Upper lobe of right lung (tissue), 1 donor: ENCODE measurements at regions not wholly inside any gene's neighbourhood (a gene's known extent, or its start where the extent isn't known, plus 50 kb on each side); places are given as distances from the start of the nearest gene placed in this dataset.

Experiments
- ATAC-seq: fragments of 200-7000 bp; cut with Tn5 transposase; one replicate; pipeline ENCODE4 v1.9.1; 2020; ENCODE audit warnings: mild to moderate bottlenecking, moderate library complexity
- DNase-seq: peaks from one replicate; pipeline ENCODE4 v3.0.0-alpha.2; 2020
- H3K27ac ChIP-seq: fragments of 200-600 bp; one replicate; pipeline ENCODE4 v1.8.0; 2022
- H3K27me3 ChIP-seq: fragments of 200-600 bp; one replicate; pipeline ENCODE4 v1.8.0; 2022; ENCODE audit warnings: mild to moderate bottlenecking
- H3K36me3 ChIP-seq: fragments of 200-600 bp; one replicate; pipeline ENCODE4 v1.8.0; 2022
- H3K4me1 ChIP-seq: fragments of 200-600 bp; one replicate; pipeline ENCODE4 v1.8.0; 2022
- H3K4me3 ChIP-seq: fragments of 200-600 bp; one replicate; pipeline ENCODE4 v1.8.0; 2022; ENCODE audit warnings: mild to moderate bottlenecking
- H3K9me3 ChIP-seq: fragments of 200-600 bp; one replicate; pipeline ENCODE4 v1.8.0; 2022
- intact Hi-C: fragments of 100-400 bp; cut with DNase I; formaldehyde crosslinking; loops from one replicate; pipeline ENCODE4 v1.11.0; 2022
- TF ChIP-seq, protein P1 (sequence below): fragments of 200-600 bp; IDR thresholded peaks from one replicate; pipeline ENCODE4 v1.8.0; 2022; ENCODE audit warnings: antibody characterized with exemption
- donor health status: DM: no; HTN: yes; CAD: no; lungs with severe emphysema.

GRCh38 chrX:27057883-27058282 is 405.3 kb downstream of the PPP4R3C start:
- Histone ChIP-seq H3K27ac (no peak overlapping the region), H3K36me3 (no peaks in the 10 kb centered on the region), H3K9me3 (no peaks in the 10 kb centered on the region), H3K27me3 (no peaks in the 10 kb centered on the region), H3K4me3 (no peak overlapping the region), H3K4me1 (no peaks in the 10 kb centered on the region)
- DNase-seq (no peak), ATAC-seq (no peak)
- intact Hi-C loops: no loop called here
- TF ChIP-seq, protein P1, sequence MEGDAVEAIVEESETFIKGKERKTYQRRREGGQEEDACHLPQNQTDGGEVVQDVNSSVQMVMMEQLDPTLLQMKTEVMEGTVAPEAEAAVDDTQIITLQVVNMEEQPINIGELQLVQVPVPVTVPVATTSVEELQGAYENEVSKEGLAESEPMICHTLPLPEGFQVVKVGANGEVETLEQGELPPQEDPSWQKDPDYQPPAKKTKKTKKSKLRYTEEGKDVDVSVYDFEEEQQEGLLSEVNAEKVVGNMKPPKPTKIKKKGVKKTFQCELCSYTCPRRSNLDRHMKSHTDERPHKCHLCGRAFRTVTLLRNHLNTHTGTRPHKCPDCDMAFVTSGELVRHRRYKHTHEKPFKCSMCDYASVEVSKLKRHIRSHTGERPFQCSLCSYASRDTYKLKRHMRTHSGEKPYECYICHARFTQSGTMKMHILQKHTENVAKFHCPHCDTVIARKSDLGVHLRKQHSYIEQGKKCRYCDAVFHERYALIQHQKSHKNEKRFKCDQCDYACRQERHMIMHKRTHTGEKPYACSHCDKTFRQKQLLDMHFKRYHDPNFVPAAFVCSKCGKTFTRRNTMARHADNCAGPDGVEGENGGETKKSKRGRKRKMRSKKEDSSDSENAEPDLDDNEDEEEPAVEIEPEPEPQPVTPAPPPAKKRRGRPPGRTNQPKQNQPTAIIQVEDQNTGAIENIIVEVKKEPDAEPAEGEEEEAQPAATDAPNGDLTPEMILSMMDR: no peak

DNA sequence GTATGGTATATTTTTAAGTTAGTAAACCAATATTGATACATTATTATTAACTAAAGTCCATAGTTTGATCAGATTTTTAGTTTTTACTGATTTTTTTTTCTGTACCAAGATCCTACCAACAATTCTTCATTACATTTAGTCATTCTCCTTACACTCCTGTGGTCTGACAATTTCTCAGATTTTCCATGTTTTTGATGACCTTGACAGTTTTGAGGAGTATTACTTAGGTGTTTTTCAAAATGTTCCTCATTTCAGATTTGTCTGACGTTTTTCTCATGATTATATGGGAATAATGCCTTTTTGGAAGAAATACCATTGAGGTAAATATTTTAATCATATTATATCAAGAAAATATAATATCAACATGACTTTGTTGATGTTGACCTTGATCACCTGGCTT is 423.8 kb downstream of the PPP4R3C start:
- TF ChIP-seq, protein P1: no peak
- Histone ChIP-seq H3K4me3 (no peak overlapping the region), H3K36me3 (no peaks in the 10 kb centered on the region), H3K27me3 (no peaks in the 10 kb centered on the region), H3K9me3 (no peaks in the 10 kb centered on the region), H3K4me1 (no peaks in the 10 kb centered on the region), H3K27ac (no peak overlapping the region)
- intact Hi-C loops: no loop called here
- ATAC-seq (no peak), DNase-seq (no peak)

DNA sequence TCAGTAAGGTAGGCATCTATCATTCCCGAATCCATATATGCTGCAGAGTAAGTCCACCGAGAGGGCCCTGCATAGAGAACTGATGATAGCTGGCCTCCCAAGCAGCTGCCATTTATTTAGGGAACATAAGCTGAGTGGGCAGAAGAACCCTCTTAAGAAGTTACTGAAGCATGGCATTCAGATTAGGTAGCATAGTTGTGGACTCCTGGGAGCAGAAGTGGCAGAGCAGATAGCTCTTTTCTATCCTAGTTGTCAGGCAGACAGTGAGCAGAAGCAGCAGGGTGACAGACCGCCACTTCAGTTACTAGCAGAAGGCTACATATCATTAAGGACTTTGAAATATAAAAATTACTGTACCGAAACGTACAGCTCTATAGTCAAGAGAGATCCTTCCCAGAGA is 454.7 kb downstream of the PPP4R3C start:
- DNase-seq (no peak), ATAC-seq (no peak)
- H3K4me1 ChIP-seq: no peaks in the 10 kb centered on the region
- no peaks in the 10 kb centered on the region for H3K9me3 ChIP-seq
- intact Hi-C loops: no loop called here
- no peaks in the 10 kb centered on the region for H3K36me3 ChIP-seq
- H3K4me3 ChIP-seq: no peak overlapping the region
- H3K27me3 ChIP-seq: no peaks in the 10 kb centered on the region
- H3K27ac ChIP-seq: no peak overlapping the region
- TF ChIP-seq, protein P1: no peak

DNA sequence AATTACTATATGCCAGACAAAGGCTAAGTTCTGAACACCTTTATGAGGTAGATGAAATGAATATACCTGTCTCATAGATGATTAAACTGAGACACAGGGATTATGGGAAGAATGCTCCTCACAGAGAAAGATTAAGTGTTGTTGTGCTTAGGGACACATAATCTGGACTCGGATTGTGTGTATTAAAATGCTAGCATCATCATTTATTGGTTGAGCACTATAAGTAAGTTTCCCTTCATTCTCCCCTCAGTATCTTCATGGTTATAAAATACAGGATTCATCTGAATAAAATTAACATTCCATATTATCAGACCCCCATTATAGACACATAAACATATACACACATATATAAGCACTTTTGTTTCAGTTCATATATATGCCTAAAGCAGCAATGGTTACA is 463.5 kb downstream of the PPP4R3C start:
- H3K4me1 ChIP-seq: no peaks in the 10 kb centered on the region
- no peaks in the 10 kb centered on the region for H3K9me3 ChIP-seq
- H3K36me3 ChIP-seq: no peaks in the 10 kb centered on the region
- TF ChIP-seq, protein P1: no peak
- no peak overlapping the region for H3K4me3 ChIP-seq
- H3K27me3 ChIP-seq: no peaks in the 10 kb centered on the region
- intact Hi-C loops: no loop called here
- ATAC-seq (no peak), DNase-seq (no peak)
- H3K27ac ChIP-seq: no peak overlapping the region

DNA sequence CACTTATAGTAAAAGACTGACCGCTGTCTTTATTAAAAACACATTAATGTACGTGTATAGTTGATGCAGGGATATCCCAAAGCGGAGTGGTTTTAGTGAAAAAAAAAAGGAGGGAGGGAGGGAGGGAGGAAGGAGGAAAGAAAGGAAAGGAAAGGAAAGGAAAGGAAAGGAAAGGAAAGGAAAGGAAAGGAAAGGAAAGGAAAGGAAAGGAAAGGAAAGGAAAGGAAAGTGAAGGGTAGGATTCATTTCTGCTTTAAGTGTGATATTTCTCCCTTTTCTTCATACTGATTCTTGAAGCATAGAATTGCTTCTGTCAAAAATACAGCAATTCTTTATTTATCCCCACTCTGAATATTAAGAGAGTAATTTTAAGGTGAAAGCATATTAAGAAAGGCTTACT is 504.9 kb downstream of the PPP4R3C start:
- DNase-seq: no peak

DNA sequence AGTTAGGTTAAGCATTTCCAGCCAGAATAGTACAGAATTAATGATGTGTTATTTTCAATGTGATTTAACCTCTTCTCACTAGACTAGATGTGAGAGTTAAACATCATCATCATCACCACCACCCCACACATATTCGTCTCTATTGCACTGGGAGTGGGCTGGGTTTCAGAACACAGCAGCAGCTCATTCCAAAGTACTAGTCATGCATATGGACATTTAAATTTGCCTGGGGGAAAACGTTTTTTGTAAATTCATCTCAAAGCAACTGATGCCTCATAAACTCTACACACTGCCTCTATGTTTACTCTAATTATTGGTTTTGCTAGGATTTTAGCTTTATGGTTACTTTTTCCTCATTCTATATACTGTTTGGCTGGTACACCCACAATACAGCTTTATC is 509.1 kb downstream of the PPP4R3C start:
- DNase-seq (no peak), ATAC-seq (no peak)
- TF ChIP-seq, protein P1: no peak

More for the DNA sequence above, 504.9 kb downstream of the PPP4R3C start:
- H3K27me3 ChIP-seq: no peaks in the 10 kb centered on the region
- no peak overlapping the region for H3K27ac ChIP-seq
- no peaks in the 10 kb centered on the region for H3K4me1 ChIP-seq
- no peaks in the 10 kb centered on the region for H3K9me3 ChIP-seq
- intact Hi-C loops: no loop called here
- H3K4me3 ChIP-seq: no peak overlapping the region
- H3K36me3 ChIP-seq: no peaks in the 10 kb centered on the region
- no peak for ATAC-seq
- TF ChIP-seq, protein P1: no peak

More for the DNA sequence above, 509.1 kb downstream of the PPP4R3C start:
- no peaks in the 10 kb centered on the region for H3K4me1 ChIP-seq
- H3K36me3 ChIP-seq: no peaks in the 10 kb centered on the region
- no peaks in the 10 kb centered on the region for H3K9me3 ChIP-seq
- no peaks in the 10 kb centered on the region for H3K27me3 ChIP-seq
- H3K27ac ChIP-seq: no peak overlapping the region
- intact Hi-C loops: no loop called here
- H3K4me3 ChIP-seq: no peak overlapping the region
